GM19395 (cell line): ENCODE measurements at regions not wholly inside any gene's neighbourhood (a gene's known extent, or its start where the extent isn't known, plus 50 kb on each side); places are given as distances from the start of the nearest gene placed in this dataset.

ENCODE experiments used
- ATAC-seq: cut with Tn5 transposase; IDR thresholded peaks from one replicate; pipeline ENCODE4 v1.9.1; 2021; ENCODE audit warnings: mild to moderate bottlenecking, moderate library complexity; ENCODE audit not compliant: unreplicated experiment

DNA sequence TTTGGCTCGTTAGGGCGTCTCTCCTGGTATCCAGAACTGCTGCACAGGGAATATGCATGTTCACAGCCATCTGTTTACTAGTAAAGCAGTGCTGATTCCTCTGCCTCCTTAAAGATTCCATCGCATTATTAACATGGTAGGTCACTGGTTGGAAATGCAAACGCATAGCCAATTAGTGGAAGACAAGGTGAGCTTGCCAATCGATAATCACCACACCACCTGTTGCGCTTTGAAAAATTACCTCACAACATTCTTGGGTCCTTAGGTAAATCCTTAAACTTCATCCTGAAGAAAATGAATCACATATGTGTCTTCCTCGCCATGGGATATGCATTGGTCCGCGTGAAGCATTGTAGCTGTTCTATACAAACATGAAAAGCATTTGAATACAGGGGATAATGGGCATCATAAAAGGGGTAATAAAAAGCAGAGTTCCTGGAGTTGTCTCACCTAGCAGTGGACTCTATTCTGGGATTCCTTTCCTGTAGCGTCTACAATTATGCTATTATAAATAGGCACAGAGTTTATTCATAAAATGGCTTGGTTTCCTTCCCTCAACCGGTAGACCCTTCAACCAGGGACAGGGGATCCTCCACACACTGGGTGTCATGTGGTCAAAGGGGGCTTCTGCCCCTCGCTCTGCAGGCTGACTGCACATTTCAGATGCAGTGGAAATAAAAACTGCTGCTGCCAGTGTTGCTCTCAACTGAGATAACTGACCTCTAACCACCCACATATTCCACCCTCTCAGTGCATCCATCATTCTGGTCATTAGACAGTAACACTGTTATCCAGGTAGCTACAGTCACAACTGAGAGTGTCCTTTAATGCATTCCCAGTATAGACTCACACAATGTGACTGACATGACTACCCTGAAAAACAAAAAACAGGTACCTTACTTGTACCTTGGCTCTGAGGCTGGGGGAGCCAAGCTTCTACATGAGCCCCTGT, 389.2 kb upstream of the NFE2L3 start:
- ATAC-seq, result no peak

DNA sequence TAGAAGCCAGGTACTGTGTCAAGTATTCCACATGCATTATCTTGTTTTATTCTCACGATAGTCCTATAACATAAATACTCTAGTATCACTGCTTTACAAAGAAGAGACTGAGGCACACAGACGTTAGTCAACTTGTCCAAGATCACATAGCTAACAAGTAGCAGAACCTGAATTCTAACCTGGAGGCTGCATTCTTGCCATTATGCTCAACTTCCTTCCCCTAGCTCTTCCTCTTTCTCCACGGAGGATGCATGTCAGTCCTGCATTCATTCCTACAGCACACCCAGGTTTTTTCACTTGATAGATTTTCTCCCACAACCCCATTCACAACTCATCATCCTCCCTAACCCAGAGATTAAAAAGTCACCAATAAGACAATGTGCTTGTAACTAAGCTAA, 388.5 kb upstream of the NFE2L3 start:
- ATAC-seq, result no peak

GRCh38 chr7:25765110-25765655, 386.8 kb upstream of the NFE2L3 start:
- ATAC-seq, result no peak

- no peak for ATAC-seq
Measured at GRCh38 chr7:25770235-25770634, 381.8 kb upstream of the NFE2L3 start.

DNA sequence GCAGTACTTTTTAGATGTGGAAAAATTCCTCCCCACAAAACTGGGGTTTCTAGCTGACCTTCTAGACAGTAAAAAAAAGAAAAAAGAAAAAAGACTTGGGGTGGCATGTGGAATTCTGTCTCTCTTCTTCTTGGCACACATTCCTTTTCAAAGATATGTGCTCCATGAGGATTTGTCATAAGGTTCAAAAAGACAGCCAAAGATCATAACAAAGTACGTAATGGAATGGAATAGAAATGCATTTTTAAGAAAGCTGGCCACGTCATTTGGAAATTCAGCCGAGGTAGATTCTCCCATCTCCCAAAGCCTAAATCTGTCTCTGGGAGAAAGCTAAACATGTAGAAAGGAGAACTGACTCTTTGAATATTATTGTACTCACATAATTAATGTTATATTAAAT, 381.3 kb upstream of the NFE2L3 start:
- no peak for ATAC-seq

DNA sequence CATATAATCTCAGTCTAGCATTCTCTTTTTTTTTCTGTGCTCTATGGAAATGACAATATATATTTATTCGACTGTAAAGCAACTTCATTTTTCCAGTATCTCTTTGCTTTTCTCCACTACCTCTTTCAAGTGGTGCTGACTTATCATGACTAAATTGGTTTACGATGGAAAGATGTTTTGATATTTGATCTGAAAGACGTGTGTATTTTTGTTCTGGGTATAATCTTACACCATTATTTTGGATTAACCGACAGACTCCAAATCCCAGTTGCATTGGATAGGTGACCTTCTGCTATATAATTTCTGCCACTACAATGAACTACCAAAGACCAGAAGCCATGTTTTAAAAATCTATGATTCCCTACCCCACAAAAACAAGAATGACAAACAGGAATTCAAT, 380.5 kb upstream of the NFE2L3 start:
- no peak for ATAC-seq

DNA sequence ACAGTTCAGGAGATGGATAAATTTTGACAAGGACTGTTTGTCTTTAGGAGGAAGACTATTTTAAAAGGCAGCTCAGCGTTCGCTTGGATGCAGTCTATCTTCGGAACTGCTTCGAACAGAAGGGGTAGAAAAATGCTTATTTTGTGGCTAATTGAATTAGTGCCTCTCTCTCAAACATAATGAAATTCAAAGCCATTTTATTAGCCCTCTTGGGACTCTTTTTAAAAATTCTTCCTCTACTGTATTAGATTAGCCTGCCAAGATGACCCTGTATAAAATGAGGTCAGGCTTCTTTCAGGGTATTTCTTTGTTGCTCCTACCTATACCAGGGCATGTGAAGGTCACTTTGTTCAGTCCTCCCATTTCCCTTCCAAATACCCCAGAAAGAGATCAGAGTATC, 379.2 kb upstream of the NFE2L3 start:
- ATAC-seq, result no peak

GRCh38 chr7:25774675-25775074, 377.3 kb upstream of the NFE2L3 start:
- no peak for ATAC-seq

DNA sequence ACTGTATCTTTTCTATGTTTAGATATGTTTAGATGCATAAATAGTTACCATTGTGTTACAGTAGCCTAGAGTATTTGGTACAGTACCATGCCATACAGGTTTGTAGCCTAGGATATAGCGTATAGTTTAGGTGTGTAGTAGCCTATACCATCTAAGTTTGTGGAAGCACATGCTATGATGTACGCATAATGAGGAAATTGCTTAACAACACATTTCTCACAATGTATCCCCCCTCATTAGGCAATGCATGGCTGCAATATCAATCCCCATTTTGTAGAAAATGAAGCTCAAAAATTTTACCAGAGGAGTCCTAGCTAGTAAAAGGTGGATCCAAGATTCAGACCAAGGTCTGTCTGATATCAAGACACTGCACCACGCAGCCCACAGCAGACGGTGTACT, 376.4 kb upstream of the NFE2L3 start:
- ATAC-seq, result no peak

GRCh38 chr7:25775999-25776743, 375.8 kb upstream of the NFE2L3 start:
- no peak for ATAC-seq

DNA sequence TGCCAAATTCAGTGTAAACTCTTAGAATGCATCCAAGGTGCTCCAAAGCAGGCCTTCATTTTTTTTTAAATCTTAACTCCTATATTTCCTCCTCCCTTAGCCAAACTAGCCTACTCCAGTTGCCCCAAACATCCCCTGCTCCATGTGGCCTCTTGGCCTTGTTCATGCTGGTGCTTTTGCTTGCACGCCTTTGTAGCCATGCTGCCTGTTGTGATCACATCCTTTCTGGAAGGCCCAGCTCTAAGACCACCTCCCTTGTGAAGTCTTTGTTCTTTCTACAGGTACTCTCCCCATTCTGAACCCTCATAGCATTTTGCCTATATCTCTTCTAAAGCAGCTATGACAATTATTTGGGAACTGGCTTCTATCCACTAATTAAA, 375.3 kb upstream of the NFE2L3 start:
- no peak for ATAC-seq

DNA sequence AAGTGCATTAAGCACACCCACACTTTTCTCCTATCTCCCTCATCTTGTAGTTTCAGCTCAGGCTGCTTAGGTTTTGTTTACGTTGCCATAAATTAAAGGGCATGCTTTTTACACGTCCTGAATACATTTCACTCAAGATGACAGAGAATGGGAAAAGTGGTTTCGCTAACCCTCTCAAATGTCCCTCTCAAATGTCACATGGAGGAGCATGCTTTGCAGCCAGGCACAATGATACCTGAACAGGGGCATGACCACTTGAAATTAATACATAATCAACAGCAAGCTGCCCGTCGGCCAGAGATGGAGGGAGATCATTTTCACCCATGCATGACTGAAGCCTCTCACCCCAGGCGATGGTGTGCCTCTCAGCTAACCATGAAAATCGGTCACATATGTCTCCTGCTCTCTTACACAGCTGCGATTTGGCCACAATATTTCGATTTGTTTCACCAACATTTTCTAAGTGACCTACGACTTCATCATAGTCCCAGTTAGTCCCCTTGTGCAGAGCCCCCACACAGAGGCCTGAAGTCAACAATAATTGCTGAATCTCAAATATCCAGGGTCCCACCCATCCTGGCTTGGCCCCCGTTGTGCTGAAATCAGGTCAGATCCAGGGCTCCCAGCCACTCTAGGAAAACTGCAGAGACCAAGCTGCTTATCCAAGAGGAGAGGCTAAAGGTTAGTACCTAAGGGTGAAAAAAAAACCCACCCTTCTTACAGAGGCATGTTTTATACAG, 373.9 kb upstream of the NFE2L3 start:
- no peak for ATAC-seq

DNA sequence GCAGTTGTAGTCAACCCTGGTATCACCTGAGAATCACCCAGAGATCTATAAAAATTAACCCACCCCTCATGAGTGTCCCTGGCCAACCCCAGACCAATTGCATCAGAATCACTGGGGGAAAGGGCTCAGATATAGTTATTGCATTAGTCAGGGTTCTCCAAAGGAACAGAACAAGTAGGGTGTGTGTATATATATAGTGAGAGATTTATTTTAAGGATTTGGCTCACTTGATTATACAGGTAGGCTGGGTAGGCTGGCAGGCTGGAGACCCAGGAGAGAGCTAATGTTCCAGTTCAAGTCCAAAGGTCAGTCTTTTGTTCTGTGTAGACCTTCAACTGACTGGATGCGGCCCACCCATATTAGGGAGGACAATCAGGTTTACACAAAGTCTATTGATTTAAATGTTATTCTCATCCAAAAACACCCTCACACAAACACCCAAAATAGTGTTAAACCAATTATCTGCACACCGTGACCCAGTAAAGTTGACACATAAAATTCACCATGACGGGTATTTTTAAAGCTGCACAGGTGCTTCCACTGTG, 372.9 kb upstream of the NFE2L3 start:
- ATAC-seq, result no peak

GRCh38 chr7:25780904-25781303, 371.1 kb upstream of the NFE2L3 start:
- no peak for ATAC-seq

DNA sequence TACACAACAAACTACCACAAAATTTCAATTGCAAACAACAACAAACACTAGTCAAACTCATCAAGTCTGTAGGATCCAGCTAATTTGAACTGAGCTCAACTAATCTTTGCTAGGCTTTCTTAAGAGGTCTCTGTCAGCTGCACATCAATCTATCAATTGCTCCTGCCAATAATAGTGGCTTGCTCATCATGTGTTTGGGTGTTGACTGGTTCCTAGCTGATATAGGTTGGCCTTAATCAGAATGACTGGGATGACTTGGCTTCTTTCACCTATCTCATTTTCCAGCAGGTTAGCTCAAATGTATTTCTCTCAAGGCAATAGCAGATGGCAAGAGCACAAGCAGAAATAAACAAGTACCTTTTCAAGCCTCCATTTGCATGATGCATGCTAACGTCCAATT, 370.3 kb upstream of the NFE2L3 start:
- ATAC-seq, result no peak

- no peak for ATAC-seq
Measured at GRCh38 chr7:25786936-25787335, 365.1 kb upstream of the NFE2L3 start.

- no peak for ATAC-seq
Measured at GRCh38 chr7:25787336-25787735, 364.7 kb upstream of the NFE2L3 start.

DNA sequence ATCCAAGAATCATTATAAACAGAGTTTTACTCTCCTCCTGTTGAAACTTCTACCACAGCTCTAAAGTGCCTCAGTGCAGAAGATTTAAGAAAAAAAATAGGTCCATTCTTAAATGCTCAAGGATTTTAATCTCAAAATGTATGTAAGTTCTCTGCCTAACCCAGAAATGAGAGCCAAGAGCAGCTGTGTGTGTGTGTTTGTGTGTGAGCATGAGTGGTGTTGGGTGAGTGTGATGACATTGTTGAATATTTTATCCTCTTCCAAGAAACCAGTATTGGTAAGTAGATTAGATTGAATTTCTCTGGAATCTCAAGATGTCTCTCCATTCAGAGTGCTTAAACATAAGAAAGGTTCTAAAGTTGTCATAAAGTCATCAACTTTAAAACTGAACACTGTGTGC, 363.6 kb upstream of the NFE2L3 start:
- no peak for ATAC-seq

- ATAC-seq, result no peak
Measured at GRCh38 chr7:25788961-25789620, 362.9 kb upstream of the NFE2L3 start.
